ENCODE measurements at regions not wholly inside any gene's neighbourhood (a gene's known extent, or its start where the extent isn't known, plus 50 kb on each side); places are given as distances from the start of the nearest gene placed in this dataset.

DNA sequence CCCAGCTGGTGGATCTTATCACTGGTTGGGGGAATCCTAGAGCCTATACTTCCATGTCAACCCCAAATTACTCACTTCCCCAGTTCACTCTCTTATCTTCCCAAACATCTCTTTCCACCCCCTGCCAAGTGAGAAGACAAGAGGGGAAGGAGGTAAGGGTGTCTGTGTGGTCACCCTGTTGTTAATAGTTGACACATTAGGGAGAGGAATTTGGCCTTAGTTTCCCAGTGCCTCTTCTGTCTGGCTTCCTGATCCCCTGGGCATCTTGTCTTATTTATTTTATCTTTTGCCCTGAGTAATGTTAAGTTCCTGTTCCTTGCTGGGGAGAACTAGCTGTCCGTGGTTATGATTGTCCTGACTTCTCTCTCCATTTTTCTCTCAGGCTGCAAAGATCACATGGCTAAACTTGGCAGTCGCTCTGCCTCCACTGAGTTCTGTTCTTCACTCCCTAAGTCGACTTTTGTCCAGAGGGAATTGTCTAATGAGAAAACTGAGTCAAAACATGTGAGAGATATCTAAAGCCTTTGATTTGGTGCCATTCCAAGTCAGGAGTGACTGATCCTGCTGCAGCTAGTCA is 157.1 kb upstream of the SYT6 start:
- no peak for DNase-seq

DNA sequence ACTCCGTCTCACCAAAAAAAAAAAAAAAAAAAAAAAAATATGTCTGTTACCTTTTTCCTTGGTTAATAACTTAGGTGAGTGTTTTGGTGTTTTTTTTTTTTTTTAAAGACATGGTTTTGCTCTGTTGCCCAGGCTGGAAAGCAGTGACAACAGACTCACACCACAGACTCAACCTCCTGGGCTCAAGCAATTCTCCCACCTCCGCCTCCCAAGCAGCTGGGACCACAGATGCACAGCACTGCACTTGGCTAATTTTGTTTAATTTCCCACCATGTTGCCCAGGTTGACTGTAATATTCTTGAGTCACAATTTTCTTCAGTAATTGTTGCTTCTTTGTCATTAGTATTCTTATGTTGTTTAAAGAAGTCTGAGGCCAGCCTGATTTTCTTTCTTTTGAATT is 149.2 kb upstream of the SYT6 start:
- DNase-seq, result no peak

DNA sequence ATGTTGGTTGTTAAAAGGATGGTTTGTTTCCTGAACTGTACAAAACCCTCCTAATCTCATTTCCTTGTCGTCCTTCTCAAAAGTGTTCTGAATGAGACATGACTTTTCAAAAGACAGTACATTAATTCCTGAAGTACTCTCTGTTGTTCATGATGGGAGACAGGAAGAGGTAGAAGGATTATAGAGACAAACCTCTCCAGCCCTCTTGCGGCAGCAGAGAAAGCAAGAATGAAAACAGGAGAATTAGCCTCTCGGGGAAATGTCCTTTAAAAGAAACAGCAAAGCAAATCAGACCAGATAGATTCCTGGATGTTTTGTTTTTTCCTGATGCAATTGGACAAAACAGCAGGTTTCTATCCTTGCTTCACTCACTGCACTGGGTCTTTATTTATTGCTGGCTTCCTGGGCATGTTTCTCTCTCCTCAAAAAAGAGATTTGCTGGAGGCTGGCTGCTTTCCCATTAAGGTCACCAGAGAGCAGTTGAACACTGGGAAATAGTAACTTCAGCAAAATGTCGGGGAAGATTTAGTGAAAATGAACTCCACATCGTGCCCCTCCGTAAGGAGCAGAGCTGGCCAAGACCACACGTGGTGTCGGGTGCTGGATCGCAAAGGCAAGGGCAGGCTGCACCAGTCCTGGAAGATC is 145.8 kb upstream of the SYT6 start:
- no peak for DNase-seq

DNA sequence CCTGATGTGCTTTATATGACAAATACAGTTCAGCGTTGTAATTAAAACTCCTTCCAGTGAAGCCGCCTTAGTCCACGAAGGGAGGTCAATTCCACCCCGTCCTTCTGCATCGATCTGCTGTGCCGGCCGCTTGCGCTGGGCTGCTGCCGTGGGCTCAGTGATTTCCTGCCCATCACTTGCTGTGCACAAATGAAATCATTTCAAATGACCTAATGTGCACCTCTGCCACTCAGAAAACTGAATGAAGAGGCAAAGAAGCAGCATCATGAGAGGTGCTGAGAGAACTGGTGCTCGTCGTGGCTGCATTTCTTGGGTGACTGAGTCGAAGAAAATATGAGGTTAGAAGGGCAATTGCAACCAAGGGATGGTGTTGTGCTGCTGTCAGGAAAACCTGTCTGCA is 144.3 kb upstream of the SYT6 start:
- DNase-seq, result no peak

DNA sequence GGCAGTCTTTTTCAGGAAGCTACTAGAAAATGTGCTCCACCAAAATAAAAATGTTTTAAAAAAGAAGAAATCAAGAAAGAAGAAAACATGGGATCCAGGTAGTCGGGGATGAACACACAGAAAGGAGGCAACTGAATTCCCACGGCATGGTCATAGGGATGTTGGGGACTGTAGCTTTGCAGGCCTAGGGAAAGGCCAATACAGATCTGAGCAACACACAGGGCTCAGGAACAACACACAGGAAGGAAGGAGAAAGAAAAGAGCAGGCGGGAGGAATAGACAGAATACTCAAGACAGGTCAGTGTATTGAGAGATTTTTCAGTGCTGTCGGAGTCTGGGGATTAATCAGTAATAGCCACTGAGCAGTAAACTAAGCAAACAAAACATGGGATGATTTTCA is 142.7 kb upstream of the SYT6 start:
- DNase-seq, result no peak

DNA sequence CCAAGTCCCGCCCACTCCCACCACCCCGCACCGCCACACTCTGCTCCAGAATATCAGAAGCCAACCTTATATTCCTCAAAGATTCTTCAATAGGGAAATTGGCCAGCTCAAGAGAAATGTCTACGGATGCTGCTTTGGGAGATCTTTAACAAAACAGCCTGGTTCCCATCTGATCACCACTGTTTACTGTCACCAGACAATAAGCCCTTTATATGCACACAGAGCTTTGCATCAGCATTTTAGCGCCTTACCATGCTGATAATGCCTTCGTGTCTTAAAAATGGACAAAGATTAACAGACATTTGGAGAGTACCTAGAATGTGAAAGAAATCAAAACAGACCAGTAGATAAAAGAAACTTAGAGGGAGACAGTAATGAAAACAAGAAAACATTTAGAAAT is 141.7 kb upstream of the SYT6 start:
- no peak for DNase-seq

DNA sequence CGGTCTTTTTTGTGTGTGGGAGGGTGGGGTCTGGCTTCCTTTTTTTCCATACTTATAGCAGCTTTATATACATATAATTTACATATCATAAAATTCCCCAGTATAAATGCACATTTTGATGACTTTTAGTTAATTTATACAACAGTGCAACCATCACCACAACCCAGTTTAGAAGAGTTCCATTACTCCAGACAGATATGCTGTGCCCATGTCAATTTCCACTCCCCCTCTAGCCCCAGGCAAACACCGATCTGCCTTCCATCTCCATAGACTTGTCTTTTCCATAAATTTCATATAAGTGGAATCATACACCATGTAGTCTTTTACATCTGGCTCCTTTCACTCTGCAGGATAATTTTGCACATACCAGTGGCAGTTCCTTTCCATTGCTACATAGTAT is 139.2 kb upstream of the SYT6 start:
- no peak for DNase-seq

DNA sequence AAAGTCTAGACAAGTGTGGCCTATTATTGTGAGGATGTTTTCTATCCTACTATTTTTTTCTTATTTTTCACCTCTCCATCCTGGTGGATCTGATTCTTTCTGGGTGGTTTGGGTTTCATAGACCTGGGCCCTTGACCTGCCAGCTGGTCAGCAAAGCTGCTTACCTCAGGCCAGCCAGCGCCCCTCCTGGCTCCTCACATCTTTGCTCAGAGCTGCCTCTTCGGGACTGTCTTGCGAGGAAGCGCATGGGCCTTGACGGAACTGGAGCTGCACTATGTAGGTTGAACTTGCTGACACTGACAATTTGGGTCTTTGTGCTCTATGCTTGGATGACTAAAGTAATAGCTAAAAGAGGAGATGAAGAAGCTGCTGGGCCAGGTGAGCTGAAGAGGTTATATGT is 138.5 kb upstream of the SYT6 start:
- DNase-seq, result no peak

DNA sequence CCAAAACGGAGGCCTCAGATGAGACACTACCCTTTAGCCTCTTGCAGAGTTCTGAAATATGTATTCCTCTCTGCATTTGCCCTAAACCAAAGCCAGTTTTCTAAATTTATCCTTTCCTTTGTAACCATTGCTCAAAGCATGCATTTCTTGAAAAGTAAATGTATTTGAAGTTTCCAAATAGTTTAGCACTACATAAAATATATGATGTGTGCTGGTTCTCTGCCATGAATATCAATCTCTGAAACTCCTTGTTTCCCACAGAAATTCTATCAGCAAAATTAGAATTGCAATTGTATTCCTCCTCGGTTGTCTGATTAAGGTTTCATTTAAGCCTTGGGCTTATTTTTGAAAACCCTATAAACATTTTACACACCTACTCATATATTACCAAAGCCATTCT is 137.1 kb upstream of the SYT6 start:
- no peak for DNase-seq

DNA sequence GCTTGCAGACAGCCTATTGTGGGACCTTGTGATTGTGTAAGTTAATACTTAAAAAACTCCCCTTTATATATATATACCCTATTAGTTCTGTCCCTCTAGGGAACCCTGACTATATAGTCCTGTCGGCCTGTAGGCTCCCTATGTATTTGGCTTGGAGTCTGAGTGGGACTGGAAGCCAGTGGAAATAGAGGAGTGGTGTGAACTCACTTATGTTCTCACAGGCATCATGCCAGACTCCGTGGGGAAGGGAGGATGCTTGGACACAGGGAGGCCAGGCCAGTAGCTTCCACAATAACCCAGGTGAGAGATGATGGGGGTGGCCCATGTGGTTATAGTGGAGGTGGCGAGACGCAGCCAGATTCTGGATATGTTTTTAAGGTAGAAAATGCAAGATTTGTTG is 136.7 kb upstream of the SYT6 start:
- DNase-seq, result no peak

DNA sequence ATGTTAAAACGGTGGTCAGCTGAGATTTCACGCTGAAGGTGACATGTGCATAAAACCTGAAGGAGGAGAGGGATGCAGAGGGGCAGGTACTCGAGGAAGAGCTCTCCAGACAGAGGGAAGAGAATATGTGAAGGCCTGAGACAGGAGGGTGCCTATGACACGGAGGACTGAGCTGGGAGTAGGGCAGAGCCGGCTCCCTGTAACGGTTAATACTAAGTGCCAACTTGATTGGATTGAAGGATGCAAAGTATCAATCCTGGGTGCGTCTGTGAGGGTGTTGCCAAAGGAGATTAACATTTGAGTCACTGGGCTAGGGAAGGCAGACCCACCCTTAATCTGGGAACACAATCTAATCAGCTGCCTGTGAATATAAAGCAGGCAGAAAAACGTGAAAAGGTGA is 136.2 kb upstream of the SYT6 start:
- no peak for DNase-seq

DNA sequence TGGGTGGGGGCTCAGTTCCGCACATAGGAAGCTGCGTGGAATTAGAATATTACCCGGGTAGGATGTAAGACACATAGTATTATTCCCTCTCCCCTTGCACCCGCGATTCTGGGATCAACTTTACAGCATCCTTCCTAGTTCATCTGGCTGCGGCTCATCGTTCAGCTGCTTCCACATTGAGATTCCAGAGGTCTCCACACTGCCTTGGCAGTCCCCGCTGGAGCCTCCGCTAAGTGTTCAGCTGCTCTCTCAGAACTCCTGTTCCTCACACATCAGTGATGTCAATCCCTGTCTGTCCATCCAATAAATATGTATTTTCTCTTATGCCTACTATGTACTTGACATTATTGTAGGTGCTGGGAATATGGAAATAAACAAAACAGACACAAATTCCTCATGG is 135.6 kb upstream of the SYT6 start:
- no peak for DNase-seq

DNA sequence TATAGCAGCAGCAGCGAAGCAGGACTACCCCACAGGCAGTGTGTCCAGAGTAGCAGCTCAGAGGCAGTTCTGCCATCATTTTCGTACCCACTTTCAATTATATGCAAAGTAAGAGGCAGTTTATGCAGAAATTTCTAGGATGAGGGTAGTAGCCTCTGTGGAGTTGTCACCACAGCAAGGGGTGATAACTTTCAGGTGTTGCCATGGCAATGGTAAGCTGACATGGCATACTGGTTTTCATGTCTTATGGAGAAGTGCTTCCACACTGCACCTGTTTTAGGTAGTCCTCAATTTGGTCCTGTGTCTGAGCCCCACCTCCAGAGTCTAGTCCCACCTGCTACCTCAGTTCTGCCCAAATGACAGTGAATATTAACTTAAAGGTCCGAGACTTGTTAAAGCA is 133.3 kb upstream of the SYT6 start:
- DNase-seq, result no peak

DNA sequence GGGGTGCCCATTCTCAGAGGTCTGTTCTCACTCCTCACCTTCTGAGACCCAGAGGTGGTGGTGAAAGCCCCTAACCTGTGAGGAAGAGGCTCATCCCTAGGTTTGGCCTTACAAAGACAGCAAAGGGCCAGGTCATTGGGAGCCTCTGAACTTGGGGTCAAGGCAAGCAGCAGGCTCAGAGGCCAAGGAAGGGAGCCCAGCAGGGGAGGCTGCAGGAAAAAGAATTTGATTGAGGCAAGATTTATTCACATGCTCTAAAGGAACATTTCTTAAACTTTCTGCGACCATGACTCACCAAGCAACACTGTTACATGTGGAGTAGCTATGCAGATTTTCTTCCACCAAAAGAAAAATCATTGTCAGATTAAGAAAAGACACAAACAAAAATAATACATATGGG is 132.5 kb upstream of the SYT6 start:
- DNase-seq, result no peak

DNA sequence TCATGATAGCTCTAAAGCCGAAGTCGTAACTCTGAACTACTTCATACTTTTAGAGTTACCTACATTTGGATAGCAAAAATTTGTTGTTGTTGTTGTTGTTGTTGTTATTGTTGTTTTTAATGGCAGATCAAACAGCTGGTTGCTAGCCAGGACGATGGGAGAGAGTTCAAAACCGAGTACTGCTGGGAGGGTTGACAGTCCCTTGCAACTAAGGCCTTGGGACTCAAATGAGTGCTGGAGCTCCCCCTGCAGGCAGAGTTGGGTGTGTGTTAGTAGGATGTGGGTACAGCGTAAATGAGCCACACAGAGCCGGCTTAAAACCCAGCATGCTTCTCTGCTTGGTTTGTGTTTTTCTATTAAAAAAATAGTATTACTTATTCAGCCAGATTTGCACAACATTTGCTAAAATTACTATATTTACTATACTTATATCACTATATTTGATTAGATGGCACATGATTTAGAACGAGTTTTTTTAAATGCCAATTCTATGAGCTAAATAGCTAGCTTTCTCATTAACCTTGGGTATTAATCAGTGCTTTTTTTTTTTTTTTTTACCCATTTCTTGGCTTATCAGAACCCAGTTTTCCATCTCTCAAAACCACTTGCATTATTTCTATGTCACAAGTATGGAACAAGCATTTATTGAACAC is 129.2 kb upstream of the SYT6 start:
- peak; percentile 82 for DNase-seq

DNA sequence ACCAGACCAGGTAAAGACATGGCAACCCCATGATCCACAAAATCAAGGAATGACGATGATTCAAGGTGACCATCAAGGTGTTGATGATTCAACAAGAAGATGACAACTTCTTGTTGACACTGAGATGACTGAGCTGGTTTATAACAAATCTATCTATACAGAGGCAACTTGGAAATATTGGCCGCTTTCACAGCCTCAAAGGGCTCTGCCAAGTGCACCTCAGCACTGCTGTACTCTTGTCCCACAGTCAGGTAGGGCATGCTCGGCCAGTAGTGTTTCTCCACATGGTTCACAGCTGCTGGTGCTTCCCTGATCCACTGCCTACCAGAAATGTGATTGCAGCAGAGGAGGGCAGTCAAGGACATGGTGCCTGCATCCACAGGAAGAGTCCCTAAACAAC is 125.2 kb upstream of the SYT6 start:
- no peak for DNase-seq

DNA sequence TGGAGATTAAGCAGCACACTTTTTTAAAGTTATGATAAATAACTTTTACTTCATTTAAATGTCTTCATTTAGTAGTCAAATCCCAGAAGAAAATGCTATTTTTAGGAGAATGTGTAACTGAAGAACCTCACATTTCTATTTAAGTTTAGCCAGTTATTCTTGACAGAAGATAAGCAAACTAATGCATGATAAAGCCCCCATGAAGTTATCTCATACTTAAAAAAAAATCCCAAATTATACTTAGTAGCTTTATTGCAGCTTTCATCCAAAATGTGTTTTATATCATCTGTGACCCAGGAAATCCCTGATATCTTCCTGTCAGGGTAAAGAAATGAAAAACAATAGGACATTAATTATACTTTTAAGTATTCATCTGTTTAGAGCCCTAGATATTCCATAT is 124.8 kb upstream of the SYT6 start:
- no peak for DNase-seq

DNA sequence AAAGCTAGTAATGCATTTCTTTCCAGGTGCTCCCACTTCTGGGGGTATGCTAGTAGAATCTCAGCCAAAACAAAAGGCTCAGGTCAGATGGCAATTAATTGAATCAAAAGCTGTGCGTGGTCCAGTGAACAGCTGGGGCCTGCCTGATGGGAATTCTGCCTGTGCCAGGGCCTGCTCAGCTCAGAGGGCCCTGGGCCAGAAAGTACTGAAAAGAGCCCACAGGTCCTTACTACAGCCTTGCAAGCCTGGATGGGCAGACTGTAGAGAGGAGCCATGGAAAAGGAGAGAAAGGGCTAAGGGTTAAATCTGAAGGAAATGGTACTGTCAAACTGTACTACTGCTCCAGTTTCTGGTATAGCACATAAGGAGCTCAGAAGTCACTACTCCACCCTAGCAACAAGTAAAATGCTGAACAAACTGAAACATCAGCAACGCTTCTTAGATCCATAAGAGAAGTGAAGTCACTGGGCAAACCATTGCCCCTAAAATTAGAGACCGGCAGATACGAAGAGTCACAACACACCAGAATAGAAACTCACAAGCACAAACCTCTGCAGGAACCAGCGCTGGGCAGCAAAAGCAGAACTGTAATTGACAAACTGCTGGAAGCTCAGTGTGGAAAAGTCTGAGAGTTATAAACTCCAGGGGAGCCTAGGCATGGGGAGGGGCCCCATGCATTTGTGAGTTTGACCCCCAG is 121.1 kb upstream of the SYT6 start:
- DNase-seq, result no peak

DNA sequence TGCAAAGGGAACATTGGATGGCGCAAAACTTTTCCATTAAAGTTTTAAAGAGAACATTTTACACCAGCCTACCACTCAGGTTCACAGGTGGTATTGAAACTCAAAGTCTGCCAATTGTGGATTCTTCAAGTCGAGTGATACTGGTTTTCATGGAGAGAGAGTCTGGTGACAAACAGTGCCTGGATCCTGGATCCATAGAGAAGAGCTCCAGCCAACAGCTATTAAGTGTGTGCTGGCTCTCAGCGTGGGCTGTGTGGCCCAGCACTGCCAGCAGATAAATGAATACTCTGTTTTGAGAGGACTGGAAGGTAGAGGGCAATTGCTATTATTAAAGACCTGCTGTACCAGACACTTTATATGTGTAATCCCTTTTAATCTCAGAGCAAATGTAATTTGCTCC is 118.9 kb upstream of the SYT6 start:
- DNase-seq, result no peak

DNA sequence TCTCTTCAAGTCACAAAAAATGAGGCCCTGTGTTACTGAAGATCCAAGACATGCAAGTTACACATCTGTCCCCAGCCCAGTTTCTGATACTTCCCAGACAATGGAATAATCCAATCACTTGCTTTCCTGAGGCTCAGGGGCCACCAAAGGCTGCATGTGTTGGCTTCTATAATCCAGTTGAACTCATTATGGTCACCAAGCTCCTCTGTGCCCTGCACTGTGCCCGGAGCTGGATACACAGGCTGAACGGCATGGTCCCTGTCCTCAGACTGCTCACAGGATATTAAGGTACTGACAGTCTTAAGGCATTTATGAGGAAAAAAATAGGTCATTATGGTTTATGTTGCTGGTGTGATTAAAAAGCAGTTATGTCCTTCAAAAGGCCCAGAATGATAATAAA is 117.0 kb upstream of the SYT6 start:
- no peak for DNase-seq

DNA sequence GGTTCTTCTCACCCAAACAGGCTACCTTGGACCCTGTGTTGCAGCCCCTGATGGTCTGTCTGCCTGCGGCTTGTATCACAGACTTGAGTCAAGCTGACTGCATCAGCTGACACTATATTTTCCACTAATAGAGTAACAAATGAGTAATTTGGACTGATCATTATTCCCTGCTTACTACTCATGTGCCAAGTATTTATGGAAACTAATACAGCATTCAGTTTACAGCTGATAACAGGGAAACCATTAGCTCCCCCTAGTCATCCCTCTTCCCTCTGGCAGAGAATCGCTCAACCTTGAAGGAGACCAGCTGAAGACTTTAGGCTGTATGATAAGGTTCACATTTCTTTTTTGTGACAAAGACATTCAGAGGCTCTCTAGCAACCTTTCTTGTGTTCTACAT is 116.6 kb upstream of the SYT6 start:
- DNase-seq, result no peak

DNA sequence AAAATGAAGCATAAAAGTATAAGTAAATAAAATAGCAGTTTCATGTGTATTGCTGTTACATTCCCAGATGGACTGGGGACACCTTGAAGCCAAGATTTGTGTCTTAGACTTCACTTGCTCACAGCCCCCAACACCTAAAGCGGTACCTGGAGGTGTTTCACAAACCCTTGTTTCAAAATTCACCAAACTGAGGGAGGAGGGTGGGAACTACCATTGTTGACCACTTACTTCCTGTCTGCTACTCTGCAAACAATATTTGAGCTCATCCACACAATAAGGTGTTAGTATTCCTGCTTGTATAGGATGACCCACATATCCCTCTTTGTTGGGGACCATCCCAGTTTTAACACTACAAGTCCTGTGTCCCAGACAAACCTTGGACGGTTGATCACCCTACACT is 115.9 kb upstream of the SYT6 start:
- DNase-seq, result no peak

DNA sequence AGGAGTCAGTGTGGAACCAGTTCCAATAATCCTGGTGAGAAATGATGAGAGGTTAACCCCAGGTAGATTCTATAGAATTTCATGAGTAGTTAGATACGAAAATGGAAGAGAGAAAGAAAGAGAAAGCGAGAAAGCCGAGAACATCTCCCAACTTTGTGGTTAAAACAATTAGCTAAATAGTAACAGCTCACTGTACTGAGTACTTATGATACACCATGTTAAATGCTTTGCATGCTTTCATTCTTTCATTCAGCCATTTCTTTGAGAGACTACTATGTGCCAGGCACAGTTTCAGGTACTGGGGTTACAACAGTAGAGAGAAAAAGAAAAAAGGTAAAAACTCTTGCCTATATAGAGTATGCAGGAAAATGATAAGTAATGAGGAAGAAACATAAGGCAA is 109.7 kb upstream of the SYT6 start:
- DNase-seq, result no peak

DNA sequence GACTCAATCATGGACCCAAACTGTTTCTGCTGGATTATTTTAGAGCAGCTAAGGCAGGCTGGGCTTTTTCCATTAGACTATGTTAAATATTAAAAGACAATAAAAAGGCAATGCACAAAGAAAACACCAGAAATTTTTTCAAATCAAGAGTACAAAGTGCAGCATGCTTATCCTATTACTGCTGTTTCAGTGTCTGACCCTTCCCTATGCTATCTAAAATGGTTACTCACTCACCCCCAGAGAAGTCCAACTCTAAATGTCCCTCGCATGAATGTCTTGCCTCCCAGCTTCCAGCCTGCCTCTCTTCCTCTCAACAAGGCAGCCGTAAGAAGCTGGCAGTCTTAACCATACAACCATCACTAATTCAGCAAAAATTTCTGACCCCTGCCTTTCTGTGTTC is 108.7 kb upstream of the SYT6 start:
- no peak for DNase-seq
